HG02623 (cell line): ENCODE measurements at regions not wholly inside any gene's neighbourhood (a gene's known extent, or its start where the extent isn't known, plus 50 kb on each side); places are given as distances from the start of the nearest gene placed in this dataset.
"Not testable (repeated sequence)": the region's sequence is repeated elsewhere in the genome, so short reads cannot be mapped to it uniquely, and the experiment has no call there.

Source experiments
- ATAC-seq: cut with Tn5 transposase; IDR thresholded peaks from one replicate; pipeline ENCODE4 v1.9.1; 2021; ENCODE audit warnings: moderate library complexity; ENCODE audit not compliant: unreplicated experiment

DNA sequence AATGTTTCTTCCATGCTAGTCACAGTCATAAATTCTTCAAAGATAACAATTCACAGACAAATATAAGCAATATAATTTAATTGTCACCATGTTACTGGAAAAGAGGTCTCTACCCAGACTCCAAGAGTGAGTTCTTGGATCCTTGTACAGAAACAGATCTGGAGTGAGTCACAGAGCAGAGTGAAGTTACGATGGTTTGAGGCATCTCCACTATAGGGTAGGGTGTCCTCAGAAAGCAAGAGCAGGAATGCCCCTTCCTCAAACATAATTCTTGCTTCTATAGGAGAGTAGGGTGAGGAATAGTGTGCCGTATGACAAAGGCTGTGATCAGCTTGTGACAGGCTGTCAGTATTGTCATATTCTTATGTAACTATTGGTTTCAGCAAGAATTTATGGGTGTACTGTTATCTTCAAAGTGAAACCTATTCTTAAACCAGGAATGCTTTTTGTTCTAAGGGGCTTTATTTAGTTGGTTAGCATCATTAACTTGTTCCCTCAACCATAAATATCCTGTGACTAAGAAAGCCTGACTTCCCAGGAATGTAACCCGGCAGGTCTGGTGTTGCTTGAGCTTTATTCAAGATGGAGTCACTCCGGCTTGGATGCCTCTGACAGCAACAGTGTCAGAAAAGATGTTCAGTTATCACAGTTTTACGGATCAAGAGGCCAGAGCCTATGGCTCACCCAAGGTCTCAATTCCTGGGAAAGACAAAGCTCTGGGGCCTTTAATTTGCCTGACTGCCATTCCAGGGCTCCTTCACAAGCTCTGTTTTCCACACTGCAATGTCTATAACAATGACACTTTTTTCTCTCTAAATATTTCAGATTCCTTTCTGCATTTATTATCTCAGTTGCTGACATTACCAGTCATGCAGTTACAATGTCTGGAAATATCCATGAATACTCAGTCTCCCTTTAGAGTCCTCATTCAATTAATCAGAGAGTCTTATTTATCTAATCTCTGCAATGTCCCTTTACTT is 298.6 kb downstream of the C6orf118 start:
- ATAC-seq = no peak

DNA sequence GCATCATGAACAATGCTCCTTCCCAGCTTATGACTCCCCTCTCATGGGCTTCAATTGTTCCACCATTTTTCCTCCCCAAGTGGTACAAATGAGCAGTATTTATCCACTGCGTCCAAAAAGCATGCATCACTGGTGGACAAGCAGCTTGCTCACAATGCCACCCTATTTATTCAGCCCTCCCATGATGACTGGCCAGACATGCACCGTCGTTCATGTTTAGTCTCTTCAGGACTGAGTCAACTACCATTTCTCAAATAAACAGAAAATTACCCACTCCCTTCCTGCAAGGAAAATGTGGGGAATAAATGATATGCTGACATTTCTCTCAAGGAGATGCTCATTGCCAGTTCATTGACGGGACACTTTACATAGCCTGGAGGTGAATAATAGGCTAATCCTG is 300.4 kb downstream of the C6orf118 start:
- ATAC-seq = no peak

DNA sequence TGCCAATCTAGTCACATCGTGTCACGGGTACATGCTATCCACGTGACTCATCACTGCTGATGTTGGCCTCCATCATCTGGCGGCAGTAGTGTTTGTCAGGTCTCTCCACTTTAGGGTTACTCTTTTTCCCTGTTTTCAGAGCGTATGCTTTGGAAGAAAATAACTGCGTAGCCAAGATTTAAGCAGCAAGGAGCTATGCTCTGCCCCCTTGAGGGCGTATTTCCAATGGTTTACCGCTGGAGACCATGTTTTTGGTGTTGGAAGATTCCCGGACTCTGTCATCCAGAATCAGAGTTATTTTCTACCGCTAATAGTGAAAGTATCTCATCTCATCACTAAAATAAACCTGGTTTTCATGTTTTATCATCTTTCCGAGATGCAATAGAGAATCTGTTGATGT is 306.5 kb downstream of the C6orf118 start:
- no peak for ATAC-seq

DNA sequence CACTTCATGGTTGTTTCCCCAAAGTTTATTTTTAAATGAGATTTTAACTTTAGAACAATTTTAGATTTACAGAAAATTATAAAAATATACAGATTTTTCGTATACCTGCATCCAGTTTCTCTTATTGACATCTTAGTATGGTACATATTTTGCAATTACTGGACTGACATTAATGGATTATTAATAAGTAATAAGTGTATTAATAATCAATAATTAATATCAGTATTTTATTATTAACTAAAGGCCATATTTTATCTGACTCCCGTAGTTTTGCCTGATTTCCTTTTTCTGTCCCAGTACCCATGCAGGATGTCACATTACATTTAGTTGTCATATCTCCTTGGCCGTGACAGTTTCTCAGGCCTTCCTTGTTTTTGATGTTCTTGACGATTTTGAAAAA is 307.0 kb downstream of the C6orf118 start:
- ATAC-seq = no peak

DNA sequence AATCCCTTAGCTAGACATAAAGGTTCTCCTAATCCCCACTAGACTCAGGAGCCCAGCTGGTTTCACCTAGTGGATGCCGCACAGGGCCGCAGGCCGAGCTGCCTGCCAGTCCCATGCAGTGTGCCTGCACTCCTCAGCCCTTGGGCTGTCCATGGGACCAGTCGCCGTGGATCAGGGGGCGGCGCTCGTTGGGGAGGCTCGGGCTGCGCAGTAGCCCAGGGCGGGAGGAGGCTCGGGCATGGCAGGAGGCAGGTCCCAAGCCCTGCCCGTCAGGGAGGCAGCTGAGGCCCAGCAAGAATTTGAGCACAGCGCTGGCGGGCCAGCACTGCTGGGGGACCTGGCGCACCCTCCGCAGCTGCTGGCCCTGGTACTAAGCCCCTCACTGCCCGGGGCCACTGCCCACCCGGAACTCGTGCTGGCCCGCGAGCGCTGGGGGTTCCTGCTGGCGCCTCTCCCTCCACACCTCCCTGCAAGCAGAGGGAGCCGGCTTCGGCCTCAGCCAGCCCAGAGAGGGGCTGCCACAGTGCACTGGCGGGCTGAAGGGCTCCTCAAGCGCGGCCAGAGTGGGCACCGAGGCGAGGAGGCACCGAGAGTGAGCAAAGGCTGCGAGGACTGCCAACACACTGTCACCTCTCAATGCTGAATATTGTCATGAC is 307.8 kb downstream of the C6orf118 start:
- ATAC-seq = no peak

DNA sequence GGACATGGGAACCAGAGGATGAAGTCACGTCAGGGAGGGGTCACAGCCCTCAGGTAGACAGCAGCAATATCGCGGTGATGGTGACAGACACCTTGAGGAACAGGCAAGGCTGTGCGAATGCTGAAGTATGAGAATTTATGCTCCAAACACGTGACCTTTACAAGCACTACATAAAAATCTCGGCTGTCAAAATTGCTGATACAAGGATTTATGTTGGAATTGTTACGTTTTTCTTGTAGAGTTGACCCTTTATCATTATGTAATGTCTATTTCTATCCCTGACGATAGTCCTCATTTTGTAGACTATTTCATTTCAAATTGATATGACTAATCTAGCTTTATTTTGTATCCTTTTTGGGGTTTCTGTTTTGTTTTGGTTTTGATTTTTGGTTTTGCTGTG is 311.1 kb downstream of the C6orf118 start:
- no peak for ATAC-seq

DNA sequence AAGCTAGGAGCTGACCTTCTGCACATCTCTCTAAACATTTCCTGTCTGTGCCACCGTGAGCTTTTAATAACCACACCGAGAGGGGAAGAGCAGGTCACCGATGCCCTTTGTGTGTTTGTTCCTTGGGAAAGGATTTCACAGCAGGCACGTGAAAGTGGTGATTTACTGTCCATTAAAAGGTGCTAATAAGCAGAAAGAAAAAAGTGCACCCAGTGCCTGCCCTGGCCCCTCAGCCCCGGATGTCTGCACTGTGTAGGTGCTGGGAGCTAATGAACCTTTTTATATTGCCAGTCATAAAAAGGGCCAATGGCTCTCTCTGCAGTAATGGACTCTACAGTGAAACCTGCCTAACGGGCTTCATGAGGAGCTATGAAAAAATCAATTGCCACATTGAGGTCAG is 312.6 kb downstream of the C6orf118 start:
- ATAC-seq = no peak

DNA sequence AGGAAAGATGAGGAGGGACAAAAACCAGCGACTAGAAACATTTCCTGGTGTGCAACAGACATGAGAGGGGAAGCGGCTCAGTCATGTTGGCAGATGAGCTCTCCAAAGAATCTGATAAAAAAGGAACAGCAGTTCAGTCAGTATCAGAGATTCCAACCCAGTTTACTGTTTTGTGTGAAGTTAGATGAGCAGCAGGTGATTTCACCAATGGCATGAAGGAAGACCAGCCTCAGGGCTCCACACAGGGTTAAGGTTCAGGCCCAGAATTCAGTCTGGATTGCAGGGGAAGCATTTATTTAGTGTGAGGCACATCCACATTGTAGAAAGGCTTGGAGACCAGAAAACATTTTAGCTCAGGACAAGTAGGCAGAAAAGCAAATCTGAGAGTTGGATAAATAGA is 317.8 kb downstream of the C6orf118 start:
- no peak for ATAC-seq

DNA sequence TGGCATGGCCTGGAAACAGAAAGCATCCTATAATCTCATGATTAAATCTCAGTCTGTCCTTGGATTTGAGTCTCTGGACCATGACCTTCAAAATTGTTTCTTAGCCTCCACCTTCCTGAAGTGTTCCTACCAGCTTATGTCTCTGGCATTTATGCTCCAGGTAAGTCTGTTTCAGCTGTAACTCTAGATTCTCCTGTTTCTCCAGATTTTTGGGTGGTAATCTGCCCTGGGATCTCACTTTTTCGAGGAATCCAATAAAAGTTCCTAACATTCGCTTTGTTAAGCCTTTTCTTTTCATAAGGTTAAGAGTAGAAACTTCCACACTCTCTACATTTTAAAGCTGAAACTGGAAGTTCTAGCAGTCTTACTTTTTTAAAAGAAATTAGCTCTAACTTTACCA is 318.5 kb downstream of the C6orf118 start:
- no peak for ATAC-seq

DNA sequence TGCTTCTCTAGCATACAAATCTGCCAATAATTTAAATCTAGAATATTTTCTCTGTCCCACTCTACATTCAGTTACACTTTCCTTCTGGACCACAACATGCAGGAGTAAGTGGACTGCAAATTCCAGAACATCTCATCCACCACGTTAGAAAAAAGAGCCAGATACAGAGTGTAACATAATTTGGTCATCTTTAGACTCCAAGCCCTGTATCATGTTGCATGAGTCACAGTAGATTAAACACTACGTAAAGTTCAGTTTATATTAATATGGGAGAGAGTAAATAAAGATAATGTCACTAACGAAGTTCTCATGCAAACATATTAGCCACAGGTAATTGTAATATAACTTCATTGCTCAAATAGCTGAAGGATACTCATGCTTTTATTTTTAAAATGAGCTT is 327.0 kb downstream of the C6orf118 start:
- no peak for ATAC-seq

DNA sequence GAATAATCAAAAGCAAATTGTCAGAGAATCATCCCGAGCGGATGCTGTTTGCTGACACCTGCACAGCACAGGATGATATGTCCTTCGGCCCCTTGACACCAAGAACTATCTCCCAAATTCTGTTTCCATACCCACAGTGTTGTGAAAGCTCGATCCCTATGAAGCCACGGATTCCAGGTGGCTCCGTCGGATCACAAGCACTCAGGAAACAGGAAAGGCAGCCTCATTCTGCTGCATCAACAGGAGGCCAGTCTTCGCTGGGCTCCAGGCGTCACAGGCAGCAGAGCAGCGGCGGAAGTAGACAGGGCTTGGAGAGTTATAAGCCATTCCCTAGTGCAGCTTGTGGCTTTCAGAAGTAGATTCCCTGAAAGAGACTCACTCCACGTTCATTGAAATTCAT is 342.3 kb downstream of the C6orf118 start:
- no peak for ATAC-seq

DNA sequence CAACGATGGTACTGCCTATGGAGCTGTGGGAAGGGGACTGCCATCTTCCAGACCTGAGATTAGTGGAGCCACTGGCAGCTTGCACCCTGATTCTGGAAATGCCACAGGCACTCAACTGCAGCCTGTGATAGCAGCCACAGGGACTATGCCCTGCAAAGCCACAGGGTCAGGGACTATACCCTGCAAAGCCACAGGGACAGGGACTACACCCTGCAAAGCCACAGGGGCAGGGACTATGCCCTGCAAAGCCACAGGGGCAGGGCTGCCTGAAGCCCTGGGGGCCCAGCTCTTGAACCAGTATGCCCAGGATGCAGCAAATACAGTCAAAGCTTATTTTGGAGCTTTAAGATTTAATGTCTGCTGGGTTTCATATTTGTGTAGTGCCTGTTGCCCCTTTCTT is 346.6 kb downstream of the C6orf118 start:
- ATAC-seq = no peak

DNA sequence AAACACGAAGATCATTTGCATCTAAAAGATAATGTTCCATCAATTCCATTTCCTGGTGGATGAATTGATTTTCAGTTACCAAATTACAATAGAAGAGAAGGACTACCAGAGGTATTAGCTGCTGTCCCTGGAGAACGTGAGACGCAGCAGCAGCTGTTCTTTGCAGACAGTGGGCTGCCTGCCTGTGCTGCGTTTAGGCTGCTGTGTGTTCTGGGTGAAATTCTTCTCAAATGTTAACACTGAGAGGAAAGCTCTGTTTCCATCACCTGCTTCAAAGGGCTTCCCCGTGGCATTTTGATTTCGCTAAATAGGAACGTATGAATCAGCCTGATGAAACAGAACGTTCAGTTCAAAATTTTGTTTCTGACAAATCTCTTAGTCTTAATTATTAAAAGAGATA is 362.2 kb downstream of the C6orf118 start:
- no peak for ATAC-seq

DNA sequence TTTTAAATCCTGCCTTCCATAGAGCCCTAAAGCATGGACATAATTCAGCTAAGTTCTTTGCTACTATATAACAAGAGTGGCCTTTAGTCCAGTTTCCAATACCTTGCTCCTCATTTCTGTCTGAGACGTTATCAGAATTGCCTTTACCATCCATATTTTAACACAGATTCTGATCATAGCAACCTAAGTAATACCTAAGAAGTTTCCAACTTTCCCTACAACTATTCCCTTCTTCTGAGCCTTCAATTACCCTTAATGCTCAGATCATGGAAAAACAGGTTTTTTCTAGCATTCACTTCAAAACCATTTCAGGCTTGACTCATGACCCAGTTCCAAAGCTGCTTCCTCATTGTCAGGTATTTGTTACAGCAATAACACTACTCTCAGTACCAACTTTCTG is 367.1 kb downstream of the C6orf118 start:
- ATAC-seq = no peak

DNA sequence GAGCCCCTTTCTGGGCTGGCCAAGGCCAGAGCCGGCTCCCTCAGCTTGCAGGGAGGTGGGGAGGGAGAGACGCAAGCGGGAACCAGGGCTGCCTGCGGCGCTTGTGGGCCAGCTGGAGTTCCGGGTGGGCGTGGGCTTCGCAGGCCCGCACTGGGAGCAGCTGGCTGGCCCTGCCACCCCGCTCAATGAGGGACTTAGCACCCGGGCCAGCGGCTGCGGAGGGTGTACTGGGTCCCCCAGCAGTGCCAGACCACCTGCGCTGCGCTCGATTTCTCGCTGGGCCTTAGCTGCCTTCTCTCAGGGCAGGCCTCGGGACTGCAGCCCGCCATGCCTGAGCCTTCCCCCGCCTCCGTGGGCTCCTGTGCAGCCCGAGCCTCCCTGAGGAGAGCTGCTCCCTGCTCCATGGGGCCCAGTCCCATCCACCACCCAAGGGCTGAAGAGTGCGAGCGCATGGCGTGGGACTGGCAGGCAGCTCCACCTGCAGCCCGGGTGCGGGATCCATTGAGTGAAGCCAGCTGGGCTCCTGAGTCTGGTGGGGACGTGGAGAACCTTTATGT is 376.1 kb downstream of the C6orf118 start:
- ATAC-seq = not testable (repeated sequence)

DNA sequence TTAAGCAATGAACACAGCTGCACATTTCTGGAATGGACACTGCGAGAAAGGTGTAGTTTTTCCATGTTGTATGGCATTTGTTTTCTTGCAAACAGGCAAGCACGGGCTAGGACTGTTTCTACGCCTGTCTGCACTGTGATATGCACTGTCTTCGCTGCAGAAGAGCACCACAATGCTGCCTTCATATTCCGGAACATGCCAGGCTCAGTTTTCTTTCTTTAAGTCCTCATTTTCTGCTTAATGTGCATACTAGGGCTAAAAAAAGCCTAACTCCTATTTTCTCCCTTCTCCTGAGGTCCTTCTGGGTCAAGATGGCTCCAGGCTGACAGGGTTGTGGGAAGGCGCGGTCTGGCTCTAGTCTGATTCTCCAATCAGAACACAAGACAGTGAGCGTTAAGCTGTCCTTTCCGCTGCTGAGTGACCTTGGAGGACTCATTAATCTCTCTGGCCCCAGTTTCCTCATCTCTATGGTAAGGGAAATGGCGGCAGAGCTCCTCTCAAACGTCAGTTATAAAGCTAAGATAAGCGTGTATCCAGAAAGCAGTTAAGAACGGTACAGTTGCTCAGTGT is 379.9 kb downstream of the C6orf118 start:
- ATAC-seq = no peak

DNA sequence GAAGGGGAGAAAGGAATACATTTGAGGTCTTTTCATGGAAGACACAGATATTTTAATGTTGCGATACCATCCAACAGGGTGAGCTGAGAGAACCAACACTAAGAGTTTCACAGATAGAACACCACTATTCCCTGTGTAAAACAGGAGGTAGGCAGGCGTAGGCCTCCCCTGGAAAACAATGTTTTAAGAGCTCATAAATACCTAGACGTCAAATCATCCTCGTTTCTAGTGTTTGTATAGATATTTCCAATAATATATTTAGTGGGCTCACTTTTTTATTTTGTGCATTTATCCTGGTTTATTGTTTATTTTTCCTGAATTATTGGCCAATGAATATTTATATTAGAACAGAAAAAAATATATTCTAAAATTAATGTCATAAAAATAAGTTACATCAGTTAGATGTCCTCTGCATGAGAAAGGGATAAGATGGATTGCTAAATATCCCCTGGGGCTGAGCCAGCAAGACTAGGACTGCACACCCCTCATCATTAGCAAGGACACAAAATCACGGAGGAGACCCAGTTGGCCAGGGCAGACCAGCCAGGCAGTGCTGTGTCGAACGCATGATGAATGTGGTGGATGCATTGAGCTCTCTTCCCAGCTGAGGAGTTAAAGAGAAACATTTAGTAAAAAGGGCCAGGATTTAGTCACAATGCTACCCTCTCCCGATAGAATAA is 380.5 kb downstream of the C6orf118 start:
- no peak for ATAC-seq

DNA sequence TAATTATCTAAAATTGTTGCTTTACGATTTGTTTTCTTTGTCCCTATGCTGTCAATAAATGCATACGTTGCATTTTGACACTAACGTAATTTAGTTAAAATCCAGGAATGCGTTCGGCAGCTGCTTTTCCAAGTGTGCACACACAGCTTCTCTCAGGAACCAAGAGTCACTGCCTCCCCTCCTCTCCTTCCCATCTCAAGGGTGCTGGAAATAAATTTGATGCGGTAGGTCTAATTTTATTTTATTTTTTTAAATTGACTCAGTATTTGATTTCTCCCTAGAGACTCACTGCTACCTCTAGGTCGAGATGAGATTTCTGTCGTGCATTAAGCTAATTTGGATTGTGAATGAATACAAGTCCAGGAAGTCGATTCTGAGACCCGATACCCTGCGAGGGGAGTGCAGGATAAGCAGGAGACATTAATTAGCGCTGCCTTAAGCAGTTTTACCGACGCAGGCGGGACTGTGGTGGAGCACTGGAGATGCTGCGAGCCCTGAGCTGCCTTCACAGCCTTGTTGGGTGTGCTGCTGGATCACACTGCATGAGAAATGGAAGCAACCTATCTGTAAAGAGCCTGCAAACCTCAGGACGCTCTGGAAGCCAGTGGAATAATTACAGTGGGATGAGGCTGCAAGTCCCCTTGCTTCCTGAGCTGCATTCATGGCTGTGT is 381.2 kb downstream of the C6orf118 start:
- ATAC-seq = no peak

DNA sequence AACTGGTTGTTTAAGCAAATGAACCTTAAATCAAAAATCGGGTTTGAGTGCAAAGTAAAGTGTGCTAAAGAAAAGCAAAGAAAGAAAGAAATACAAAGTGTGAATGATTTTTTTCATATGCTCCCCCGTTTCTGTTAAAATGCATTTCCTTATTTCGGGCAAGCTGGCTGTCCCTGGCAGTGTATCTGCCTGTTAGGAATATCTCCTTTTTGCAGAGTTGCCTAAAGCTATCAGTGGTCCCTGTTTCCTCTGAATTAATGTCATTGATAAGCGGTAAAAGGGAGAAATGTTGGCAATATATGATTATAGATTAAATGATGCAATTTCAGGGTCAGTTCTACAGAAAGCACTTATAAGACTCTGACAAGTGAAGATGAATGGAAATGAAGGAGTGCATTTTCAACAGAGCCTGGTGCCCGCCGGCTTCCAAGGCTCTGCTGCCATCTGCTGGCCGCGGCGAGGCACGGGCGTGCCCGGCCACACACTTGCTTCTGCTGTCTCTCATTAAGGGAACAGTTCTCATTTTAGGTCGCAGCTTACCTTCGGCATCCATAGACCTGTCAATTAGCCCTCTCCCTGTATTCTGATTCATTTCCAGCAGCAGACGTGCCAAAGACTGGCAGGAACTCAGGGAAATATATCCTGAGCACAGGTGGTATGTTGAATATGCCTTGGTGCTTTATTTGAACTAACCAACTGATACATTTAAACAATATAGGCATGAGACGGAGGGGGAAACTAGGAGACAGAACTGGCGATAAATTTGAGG is 381.9 kb downstream of the C6orf118 start:
- peak; percentile 91 for ATAC-seq

DNA sequence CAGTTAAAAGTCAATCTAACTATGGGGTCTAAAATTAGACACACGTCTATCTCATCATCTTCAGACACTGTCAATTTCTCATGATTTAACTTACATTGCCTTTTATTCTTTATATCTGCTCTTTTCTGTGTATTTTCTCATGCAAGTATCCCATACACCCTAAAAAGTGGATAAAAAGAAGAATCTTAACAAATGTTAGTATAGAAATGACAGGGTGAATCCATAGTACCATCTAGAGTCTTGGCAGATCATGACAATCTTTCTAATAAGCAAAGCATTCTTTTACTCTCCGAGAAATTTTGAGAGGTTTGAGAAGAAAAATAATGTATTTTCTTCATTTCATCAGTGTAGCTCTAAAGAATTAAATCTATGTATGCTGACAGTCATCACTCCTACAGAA is 382.7 kb downstream of the C6orf118 start:
- ATAC-seq = no peak
